ENCODE measurements at regions not wholly inside any gene's neighbourhood (a gene's known extent, or its start where the extent isn't known, plus 50 kb on each side); places are given as distances from the start of the nearest gene placed in this dataset.

DNA sequence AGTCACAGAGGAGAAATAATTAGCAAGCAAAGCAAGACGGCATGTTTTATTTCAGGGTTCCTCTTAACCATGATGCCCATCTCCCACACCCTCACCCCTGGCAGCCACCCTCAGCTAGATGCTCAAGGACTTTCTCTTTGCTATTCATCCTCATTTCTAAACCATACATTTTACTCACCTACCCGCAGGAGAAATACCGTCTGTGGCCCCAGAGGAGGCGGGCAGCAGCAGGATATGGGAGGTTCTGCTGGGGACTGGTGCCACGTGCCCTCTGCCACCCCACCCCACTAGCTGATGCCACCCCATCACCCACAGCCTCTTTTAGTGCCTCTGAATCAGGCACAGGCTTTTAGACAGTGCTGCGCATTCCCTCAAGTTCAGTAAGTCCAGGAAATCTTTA, 168.7 kb upstream of the ITGB1 start:
- H3K4me1 ChIP-seq (ENCODE audit: insufficient read depth, insufficient read length): no peaks in the 10 kb centered on the region
- H3K9me3 ChIP-seq (ENCODE audit: insufficient read depth, low read length): no peaks in the 10 kb centered on the region
- H3K27me3 ChIP-seq (ENCODE audit: insufficient read depth, insufficient read length): no peaks in the 10 kb centered on the region
- no peak for TF ChIP-seq YY1 (IDR thresholded peaks at IDR 0.05; ENCODE audit: insufficient read depth, insufficient read length)
- no peak for TF ChIP-seq ZNF274 (IDR thresholded peaks at IDR 0.05; ENCODE audit: low read depth, low read length)
- no peak for TF ChIP-seq SUZ12 (IDR thresholded peaks at IDR 0.05; ENCODE audit: extremely low read depth, insufficient read depth, insufficient read length)
- no peak for DNase-seq (ENCODE audit: low read depth, low spot score)
- H3K4me3 ChIP-seq (ENCODE audit: insufficient read length, low read depth): no peak overlapping the region
- H3K9ac ChIP-seq (ENCODE audit: insufficient read length, low read depth): no peak overlapping the region
- H3K36me3 ChIP-seq (ENCODE audit: insufficient read depth, insufficient read length, low read length): no peaks in the 10 kb centered on the region

DNA sequence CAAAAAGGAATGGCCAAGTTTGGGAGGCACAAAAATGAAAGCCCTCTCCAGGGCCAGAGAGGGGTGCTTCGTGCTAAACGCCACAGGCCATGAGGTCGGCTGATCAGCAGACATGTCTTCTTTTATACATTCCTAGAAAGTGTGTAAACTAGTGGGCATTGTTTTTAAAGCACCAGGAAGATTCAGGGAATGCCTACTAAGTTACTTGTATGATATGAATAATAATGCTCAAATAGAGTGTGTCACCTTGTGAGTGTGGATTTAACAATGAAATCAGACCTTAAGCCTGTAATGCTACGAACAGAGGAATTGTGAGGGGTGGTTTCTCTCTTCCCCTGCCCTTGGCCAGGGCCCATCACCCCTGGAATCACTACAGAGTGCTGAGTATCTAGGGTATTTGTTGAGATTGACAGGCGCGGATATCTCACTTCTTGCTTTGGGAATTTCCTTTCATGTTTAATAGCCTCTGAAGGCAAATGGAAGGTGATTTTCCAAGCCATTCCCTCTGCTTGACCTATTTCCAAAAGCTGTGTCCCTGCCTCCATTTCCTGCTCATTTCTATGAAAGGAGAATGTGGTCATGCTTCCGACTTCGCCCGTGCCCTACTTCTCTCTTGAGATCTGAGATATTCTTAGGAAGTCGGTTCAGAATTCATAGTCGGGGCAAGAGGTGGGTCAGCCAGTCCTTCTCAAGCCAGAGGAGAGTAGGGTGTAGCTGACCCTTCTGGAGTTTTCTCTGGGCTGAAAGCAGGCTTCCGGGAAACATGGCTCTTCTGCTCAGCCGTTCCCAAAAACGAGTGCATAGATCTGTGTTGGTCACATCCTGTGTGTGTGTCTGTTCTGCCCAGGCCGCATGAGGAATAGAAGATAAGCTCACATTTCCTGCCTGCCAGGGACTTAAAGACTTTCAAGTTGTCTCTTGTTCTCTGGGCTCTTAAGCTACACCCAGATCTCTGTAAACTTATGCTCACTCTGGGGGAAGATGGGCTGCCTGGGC, 167.8 kb upstream of the ITGB1 start:
- H3K4me1 ChIP-seq (ENCODE audit: insufficient read depth, insufficient read length): no peaks in the 10 kb centered on the region
- H3K9me3 ChIP-seq (ENCODE audit: insufficient read depth, low read length): no peaks in the 10 kb centered on the region
- H3K36me3 ChIP-seq (ENCODE audit: insufficient read depth, insufficient read length, low read length): no peaks in the 10 kb centered on the region
- H3K4me3 ChIP-seq (ENCODE audit: insufficient read length, low read depth): no peak overlapping the region
- H3K9ac ChIP-seq (ENCODE audit: insufficient read length, low read depth): no peak overlapping the region
- no peaks in the 10 kb centered on the region for H3K27me3 ChIP-seq (ENCODE audit: insufficient read depth, insufficient read length)
- TF ChIP-seq YY1 (IDR thresholded peaks at IDR 0.05; ENCODE audit: insufficient read depth, insufficient read length): no peak
- no peak for TF ChIP-seq SUZ12 (IDR thresholded peaks at IDR 0.05; ENCODE audit: extremely low read depth, insufficient read depth, insufficient read length)
- TF ChIP-seq ZNF274 (IDR thresholded peaks at IDR 0.05; ENCODE audit: low read depth, low read length): no peak
- DNase-seq (ENCODE audit: low read depth, low spot score): no peak

DNA sequence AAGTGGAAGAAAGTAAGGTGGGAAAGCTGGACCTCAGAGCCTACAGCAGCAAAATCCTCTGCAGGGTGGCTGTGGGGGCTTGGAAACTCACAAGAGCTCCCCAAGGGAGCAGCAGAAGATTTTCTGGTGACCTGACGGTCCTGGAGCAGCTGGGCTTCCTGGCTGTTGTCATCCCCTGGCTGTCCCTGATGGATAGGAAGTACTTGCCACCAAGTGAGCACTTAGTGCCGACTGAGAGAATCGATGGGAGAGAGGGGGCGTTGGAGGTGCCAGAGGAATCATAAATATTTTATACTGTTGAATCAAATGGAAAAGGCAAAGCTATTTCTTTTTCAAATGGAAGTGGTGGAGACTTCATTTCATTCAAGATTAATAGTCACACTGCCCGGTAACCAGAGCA, 167.1 kb upstream of the ITGB1 start:
- no peaks in the 10 kb centered on the region for H3K36me3 ChIP-seq (ENCODE audit: insufficient read depth, insufficient read length, low read length)
- H3K27me3 ChIP-seq (ENCODE audit: insufficient read depth, insufficient read length): no peaks in the 10 kb centered on the region
- no peak for DNase-seq (ENCODE audit: low read depth, low spot score)
- no peaks in the 10 kb centered on the region for H3K4me1 ChIP-seq (ENCODE audit: insufficient read depth, insufficient read length)
- TF ChIP-seq ZNF274 (IDR thresholded peaks at IDR 0.05; ENCODE audit: low read depth, low read length): no peak
- no peak for TF ChIP-seq YY1 (IDR thresholded peaks at IDR 0.05; ENCODE audit: insufficient read depth, insufficient read length)
- TF ChIP-seq SUZ12 (IDR thresholded peaks at IDR 0.05; ENCODE audit: extremely low read depth, insufficient read depth, insufficient read length): no peak
- no peak overlapping the region for H3K9ac ChIP-seq (ENCODE audit: insufficient read length, low read depth)
- no peaks in the 10 kb centered on the region for H3K9me3 ChIP-seq (ENCODE audit: insufficient read depth, low read length)
- no peak overlapping the region for H3K4me3 ChIP-seq (ENCODE audit: insufficient read length, low read depth)

DNA sequence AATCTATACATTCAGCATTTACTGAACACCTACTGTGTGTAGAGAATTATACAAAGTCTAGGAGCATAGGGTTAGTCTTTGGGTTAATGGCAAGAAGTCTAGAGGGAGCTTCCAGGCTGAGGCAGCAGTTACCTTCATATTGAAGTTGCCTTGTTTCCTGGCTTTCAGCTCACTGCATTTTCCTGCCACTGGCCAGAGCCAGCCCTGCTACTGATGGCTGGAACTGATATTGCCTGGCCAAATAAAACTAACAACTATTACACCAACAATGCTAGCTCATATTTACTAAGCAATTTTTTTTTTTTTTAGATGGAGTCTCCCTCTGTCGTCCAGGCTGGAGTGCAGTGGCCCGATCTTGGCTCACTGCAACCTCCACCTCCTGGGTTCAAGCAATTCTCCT, 165.7 kb upstream of the ITGB1 start:
- TF ChIP-seq YY1 (IDR thresholded peaks at IDR 0.05; ENCODE audit: insufficient read depth, insufficient read length): no peak
- no peak for TF ChIP-seq ZNF274 (IDR thresholded peaks at IDR 0.05; ENCODE audit: low read depth, low read length)
- no peak for TF ChIP-seq SUZ12 (IDR thresholded peaks at IDR 0.05; ENCODE audit: extremely low read depth, insufficient read depth, insufficient read length)

DNA sequence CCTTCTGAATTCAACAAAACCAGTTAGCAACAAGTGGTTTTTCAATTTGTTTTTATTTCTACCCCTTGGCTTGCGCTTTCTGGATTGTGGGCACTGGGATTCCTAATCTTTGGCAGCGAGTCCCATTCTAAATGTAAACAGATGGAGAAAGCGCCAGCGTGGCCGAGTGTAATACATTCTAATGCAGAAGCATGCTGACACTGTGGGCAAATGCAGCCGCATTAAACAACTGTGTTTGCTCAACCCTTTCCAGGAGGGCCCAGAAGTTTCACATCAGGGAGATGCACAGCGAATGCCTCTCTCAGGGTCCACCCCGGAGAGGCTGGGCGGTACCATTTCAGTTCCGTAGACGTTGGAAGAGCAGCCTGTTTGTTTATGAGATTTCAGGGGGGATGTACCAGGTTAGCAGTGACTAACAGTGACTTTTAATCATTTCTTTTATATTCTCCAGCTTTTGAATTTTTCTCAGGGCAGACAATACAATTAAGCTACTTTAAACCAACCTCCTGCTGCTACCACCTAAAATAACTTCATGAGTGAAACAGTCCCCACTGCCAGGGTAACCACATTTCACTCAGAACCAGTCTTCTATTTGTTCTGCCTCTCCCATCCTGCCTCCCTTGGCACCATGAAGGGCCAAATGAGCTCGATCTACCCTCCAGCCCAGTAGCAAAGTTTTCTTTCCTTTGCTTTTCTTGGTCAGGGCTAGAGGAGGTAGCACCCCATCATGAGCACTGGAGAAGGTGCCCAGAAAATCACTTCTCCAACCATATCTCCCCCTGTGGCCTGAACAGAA, 164.2 kb upstream of the ITGB1 start:
- H3K4me1 ChIP-seq (ENCODE audit: insufficient read depth, insufficient read length): no peaks in the 10 kb centered on the region
- DNase-seq (ENCODE audit: low read depth, low spot score): no peak
- TF ChIP-seq SUZ12 (IDR thresholded peaks at IDR 0.05; ENCODE audit: extremely low read depth, insufficient read depth, insufficient read length) (no peak), ZNF274 (IDR thresholded peaks at IDR 0.05; ENCODE audit: low read depth, low read length) (no peak), YY1 (IDR thresholded peaks at IDR 0.05; ENCODE audit: insufficient read depth, insufficient read length) (no peak)
- no peaks in the 10 kb centered on the region for H3K9me3 ChIP-seq (ENCODE audit: insufficient read depth, low read length)
- no peak overlapping the region for H3K4me3 ChIP-seq (ENCODE audit: insufficient read length, low read depth)
- H3K36me3 ChIP-seq (ENCODE audit: insufficient read depth, insufficient read length, low read length): no peaks in the 10 kb centered on the region
- no peak overlapping the region for H3K9ac ChIP-seq (ENCODE audit: insufficient read length, low read depth)
- no peaks in the 10 kb centered on the region for H3K27me3 ChIP-seq (ENCODE audit: insufficient read depth, insufficient read length)

More for the DNA sequence above, 165.7 kb upstream of the ITGB1 start:
- Histone ChIP-seq H3K9ac (ENCODE audit: insufficient read length, low read depth) (no peak overlapping the region), H3K9me3 (ENCODE audit: insufficient read depth, low read length) (no peaks in the 10 kb centered on the region), H3K27me3 (ENCODE audit: insufficient read depth, insufficient read length) (no peaks in the 10 kb centered on the region), H3K36me3 (ENCODE audit: insufficient read depth, insufficient read length, low read length) (no peaks in the 10 kb centered on the region), H3K4me3 (ENCODE audit: insufficient read length, low read depth) (no peak overlapping the region), H3K4me1 (ENCODE audit: insufficient read depth, insufficient read length) (no peaks in the 10 kb centered on the region)
- no peak for DNase-seq (ENCODE audit: low read depth, low spot score)

DNA sequence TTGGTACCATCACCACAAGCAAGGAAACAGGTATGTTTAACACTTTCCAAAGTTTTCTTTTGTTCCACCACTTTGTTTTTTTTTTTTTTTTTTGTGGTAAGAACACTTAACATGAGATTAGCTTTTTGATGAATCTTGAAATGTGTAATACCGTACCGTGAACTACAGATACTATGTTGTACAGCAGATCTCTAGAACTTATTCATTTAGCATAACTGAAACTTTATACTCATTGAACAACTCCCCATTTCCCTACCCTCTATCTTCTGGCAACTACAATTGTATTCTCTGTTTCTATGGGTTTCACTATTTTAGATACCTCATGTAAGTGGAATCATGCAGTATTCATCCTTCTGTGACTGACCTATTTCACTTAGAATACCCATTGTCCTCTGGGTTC, 162.7 kb upstream of the ITGB1 start:
- H3K9me3 ChIP-seq (ENCODE audit: insufficient read depth, low read length): no peaks in the 10 kb centered on the region
- H3K9ac ChIP-seq (ENCODE audit: insufficient read length, low read depth): no peak overlapping the region
- no peak for TF ChIP-seq SUZ12 (IDR thresholded peaks at IDR 0.05; ENCODE audit: extremely low read depth, insufficient read depth, insufficient read length)
- no peak for TF ChIP-seq ZNF274 (IDR thresholded peaks at IDR 0.05; ENCODE audit: low read depth, low read length)
- no peak for TF ChIP-seq YY1 (IDR thresholded peaks at IDR 0.05; ENCODE audit: insufficient read depth, insufficient read length)
- no peaks in the 10 kb centered on the region for H3K4me1 ChIP-seq (ENCODE audit: insufficient read depth, insufficient read length)
- no peaks in the 10 kb centered on the region for H3K27me3 ChIP-seq (ENCODE audit: insufficient read depth, insufficient read length)
- H3K4me3 ChIP-seq (ENCODE audit: insufficient read length, low read depth): no peak overlapping the region
- no peaks in the 10 kb centered on the region for H3K36me3 ChIP-seq (ENCODE audit: insufficient read depth, insufficient read length, low read length)
- DNase-seq (ENCODE audit: low read depth, low spot score): no peak

DNA sequence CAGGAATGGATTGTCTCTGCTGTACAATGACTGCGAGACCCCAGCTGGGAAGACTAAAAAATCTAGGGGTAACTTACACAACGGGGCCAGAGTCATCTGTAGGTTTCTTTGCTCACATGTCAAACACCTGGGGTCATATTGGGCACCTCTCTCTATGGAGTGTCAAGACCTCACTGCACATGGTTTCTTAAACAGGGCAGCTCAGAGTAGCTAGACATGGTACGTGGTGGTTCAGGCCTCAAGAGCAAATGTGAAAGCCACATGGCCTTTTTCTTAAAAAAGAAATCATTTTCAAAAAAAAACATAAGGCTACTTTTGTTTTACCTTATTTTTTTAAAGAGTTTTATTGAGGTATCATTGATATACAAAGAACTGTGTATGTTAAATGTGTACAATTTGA, 162.2 kb upstream of the ITGB1 start:
- no peaks in the 10 kb centered on the region for H3K36me3 ChIP-seq (ENCODE audit: insufficient read depth, insufficient read length, low read length)
- H3K9me3 ChIP-seq (ENCODE audit: insufficient read depth, low read length): no peaks in the 10 kb centered on the region
- H3K4me1 ChIP-seq (ENCODE audit: insufficient read depth, insufficient read length): no peaks in the 10 kb centered on the region
- DNase-seq (ENCODE audit: low read depth, low spot score): no peak
- no peak overlapping the region for H3K4me3 ChIP-seq (ENCODE audit: insufficient read length, low read depth)
- TF ChIP-seq SUZ12 (IDR thresholded peaks at IDR 0.05; ENCODE audit: extremely low read depth, insufficient read depth, insufficient read length) (no peak), YY1 (IDR thresholded peaks at IDR 0.05; ENCODE audit: insufficient read depth, insufficient read length) (no peak), ZNF274 (IDR thresholded peaks at IDR 0.05; ENCODE audit: low read depth, low read length) (no peak)
- H3K9ac ChIP-seq (ENCODE audit: insufficient read length, low read depth): no peak overlapping the region
- no peaks in the 10 kb centered on the region for H3K27me3 ChIP-seq (ENCODE audit: insufficient read depth, insufficient read length)

All from NT2/D1 (cell line).